ENCODE measurements at regions not wholly inside any gene's neighbourhood (a gene's known extent, or its start where the extent isn't known, plus 50 kb on each side); places are given as distances from the start of the nearest gene placed in this dataset.

GRCh38 chr16:48969611-48970010 lies 312.0 kb downstream of the CBLN1 start:
- H3K9me3 ChIP-seq = no peaks in the 10 kb centered on the region
- H3K4me3 ChIP-seq = no peak overlapping the region
- DNase-seq = no peak
- intact Hi-C loops (cut with DNase I) = no loop called here
- WGBS, 2 donors = 80 to 81% methylated on average over 4 of the region's 4 CpGs
- no peak overlapping the region for H3K27ac ChIP-seq
- no peak for TF ChIP-seq POLR2A (IDR thresholded peaks at IDR 0.05)
- TF ChIP-seq, protein P1, sequence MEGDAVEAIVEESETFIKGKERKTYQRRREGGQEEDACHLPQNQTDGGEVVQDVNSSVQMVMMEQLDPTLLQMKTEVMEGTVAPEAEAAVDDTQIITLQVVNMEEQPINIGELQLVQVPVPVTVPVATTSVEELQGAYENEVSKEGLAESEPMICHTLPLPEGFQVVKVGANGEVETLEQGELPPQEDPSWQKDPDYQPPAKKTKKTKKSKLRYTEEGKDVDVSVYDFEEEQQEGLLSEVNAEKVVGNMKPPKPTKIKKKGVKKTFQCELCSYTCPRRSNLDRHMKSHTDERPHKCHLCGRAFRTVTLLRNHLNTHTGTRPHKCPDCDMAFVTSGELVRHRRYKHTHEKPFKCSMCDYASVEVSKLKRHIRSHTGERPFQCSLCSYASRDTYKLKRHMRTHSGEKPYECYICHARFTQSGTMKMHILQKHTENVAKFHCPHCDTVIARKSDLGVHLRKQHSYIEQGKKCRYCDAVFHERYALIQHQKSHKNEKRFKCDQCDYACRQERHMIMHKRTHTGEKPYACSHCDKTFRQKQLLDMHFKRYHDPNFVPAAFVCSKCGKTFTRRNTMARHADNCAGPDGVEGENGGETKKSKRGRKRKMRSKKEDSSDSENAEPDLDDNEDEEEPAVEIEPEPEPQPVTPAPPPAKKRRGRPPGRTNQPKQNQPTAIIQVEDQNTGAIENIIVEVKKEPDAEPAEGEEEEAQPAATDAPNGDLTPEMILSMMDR (IDR thresholded peaks at IDR 0.05) = no peak
- H3K4me1 ChIP-seq = no peaks in the 10 kb centered on the region
- H3K36me3 ChIP-seq = no peaks in the 10 kb centered on the region
- H3K27me3 ChIP-seq = no peaks in the 10 kb centered on the region

DNA sequence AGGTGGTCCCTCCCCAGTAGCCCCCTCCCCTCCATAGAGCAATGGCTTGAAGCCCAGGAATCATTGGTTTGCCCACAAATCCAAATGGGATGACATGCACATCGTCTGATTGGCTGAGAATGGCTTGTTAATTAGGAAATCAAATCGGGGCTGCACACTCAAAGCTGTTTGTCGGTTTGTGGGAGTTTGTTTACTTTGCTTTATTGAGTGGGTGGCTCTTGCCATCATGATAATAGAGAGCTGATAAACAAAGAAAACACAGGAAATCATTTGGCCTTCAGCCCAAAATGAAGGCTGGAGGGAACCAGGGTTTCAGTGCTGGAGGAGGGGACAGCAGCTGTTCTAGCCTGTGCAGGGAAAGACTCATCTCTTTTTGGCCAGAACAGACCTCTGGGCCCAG lies 316.3 kb downstream of the CBLN1 start:
- no peaks in the 10 kb centered on the region for H3K27me3 ChIP-seq
- no peaks in the 10 kb centered on the region for H3K4me1 ChIP-seq
- 30 to 32% methylated on average over 3 of the region's 3 CpGs for WGBS, 2 donors
- TF ChIP-seq POLR2A (IDR thresholded peaks at IDR 0.05) = no peak
- TF ChIP-seq, protein P1 (IDR thresholded peaks at IDR 0.05) = no peak
- no peaks in the 10 kb centered on the region for H3K9me3 ChIP-seq
- no peaks in the 10 kb centered on the region for H3K36me3 ChIP-seq
- intact Hi-C loops (cut with DNase I) = no loop called here
- H3K4me3 ChIP-seq = no peak overlapping the region
- DNase-seq = no peak
- H3K27ac ChIP-seq = no peak overlapping the region

GRCh38 chr16:48963901-48964615 lies 317.6 kb downstream of the CBLN1 start:
- 80% methylated on average over 1 of the region's 1 CpG; no CpG with 5 or more reads in 1 of the 2 donors for WGBS, 2 donors
- intact Hi-C loops (cut with DNase I) = no loop called here
- TF ChIP-seq POLR2A (IDR thresholded peaks at IDR 0.05) = no peak
- TF ChIP-seq, protein P1 (IDR thresholded peaks at IDR 0.05) = no peak
- no peaks in the 10 kb centered on the region for H3K36me3 ChIP-seq
- no peak overlapping the region for H3K4me3 ChIP-seq
- DNase-seq = no peak
- H3K27ac ChIP-seq = no peak overlapping the region
- H3K9me3 ChIP-seq = no peaks in the 10 kb centered on the region
- no peaks in the 10 kb centered on the region for H3K27me3 ChIP-seq
- H3K4me1 ChIP-seq = no peaks in the 10 kb centered on the region

- H3K9me3 ChIP-seq = no peaks in the 10 kb centered on the region
- H3K36me3 ChIP-seq = no peaks in the 10 kb centered on the region
- no peaks in the 10 kb centered on the region for H3K4me1 ChIP-seq
- intact Hi-C loops (cut with DNase I) = no loop called here
- WGBS, 2 donors = 25 to 47% methylated on average over 2 to 3 of the region's 3 CpGs
- no peak overlapping the region for H3K4me3 ChIP-seq
- H3K27me3 ChIP-seq = no peaks in the 10 kb centered on the region
- TF ChIP-seq POLR2A (IDR thresholded peaks at IDR 0.05) = no peak
- TF ChIP-seq, protein P1 (IDR thresholded peaks at IDR 0.05) = no peak
- no peak overlapping the region for H3K27ac ChIP-seq
- DNase-seq = no peak
These were observed 318.3 kb downstream of the CBLN1 start for GRCh38 chr16:48963306-48963705.

- Histone ChIP-seq H3K36me3 (no peaks in the 10 kb centered on the region), H3K27ac (no peak overlapping the region), H3K4me1 (no peaks in the 10 kb centered on the region), H3K27me3 (no peaks in the 10 kb centered on the region), H3K4me3 (no peak overlapping the region), H3K9me3 (no peaks in the 10 kb centered on the region)
- DNase-seq = no peak
- intact Hi-C loops (cut with DNase I) = no loop called here
- no peak for TF ChIP-seq POLR2A (IDR thresholded peaks at IDR 0.05)
- TF ChIP-seq, protein P1 (IDR thresholded peaks at IDR 0.05) = no peak
- WGBS, 2 donors = 46 to 68% methylated on average over 4 of the region's 4 CpGs
These were observed 320.1 kb downstream of the CBLN1 start for GRCh38 chr16:48961546-48961945.

All from esophagus squamous epithelium (tissue), 5 donors.